MM.1S (cell line): ENCODE measurements at regions not wholly inside any gene's neighbourhood (a gene's known extent, or its start where the extent isn't known, plus 50 kb on each side); places are given as distances from the start of the nearest gene placed in this dataset.

Experiments
- CTCF ChIP-seq: fragments of 300-600 bp; sonication (generic); IDR thresholded peaks from 2 replicates; pipeline ENCODE4 v1.5.1; 2016; ENCODE audit warnings: antibody characterized with exemption, low read length, mixed read lengths
- EZH2 ChIP-seq: fragments of 300-600 bp; sonication (generic); optimal IDR thresholded peaks from 2 replicates; pipeline ENCODE3; 2017; ENCODE audit warnings: low read depth, mild to moderate bottlenecking, antibody characterized with exemption, low read length, mixed read lengths
- EZH2phosphoT487 ChIP-seq: fragments of 300-600 bp; sonication (generic); IDR thresholded peaks from 2 replicates; pipeline ENCODE4 v1.6.1; 2018; ENCODE audit warnings: antibody characterized with exemption, low read length

DNA sequence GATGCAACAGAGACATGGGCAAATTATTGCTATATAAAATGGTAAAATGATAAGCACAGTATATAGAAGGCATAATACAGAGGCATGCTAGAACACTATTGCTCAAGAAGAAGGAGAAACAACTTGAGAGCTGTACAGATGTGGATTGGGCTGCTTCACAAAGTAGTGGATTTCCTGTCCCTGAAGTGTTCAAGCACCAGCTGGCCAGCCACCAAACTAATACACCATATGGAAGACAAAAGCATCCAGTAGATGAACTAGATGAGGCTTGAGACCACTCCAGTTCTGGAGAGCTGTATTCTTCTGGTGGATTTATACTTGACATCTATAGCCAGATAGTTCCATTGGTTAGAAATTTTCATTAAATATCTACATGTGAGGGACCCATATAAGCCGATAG, 134.1 kb upstream of the GNAO1 start:
- TF ChIP-seq CTCF = no peak
- TF ChIP-seq EZH2 = no peak
- no peak for TF ChIP-seq EZH2phosphoT487
